ENCODE measurements at regions not wholly inside any gene's neighbourhood (a gene's known extent, or its start where the extent isn't known, plus 50 kb on each side); places are given as distances from the start of the nearest gene placed in this dataset.

DNA sequence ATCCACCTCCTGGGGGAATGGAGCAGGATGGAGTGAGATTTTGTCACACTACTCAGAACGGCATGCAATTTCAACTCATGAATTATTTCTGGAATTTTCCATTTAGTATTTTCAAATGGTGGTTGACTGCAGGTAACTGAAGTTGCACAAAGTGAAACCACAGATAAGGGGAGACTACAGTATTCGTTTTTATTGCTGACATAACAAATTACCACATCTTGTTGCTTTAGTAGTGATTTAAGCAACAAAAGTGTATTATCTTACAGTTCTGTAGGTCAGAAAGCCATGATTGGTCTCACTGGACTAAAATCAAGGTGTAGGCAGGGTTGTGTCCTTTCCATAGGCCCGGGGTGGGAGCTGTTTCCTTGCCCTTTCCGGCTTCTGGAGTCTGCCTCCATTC lies 133.4 kb upstream of the B3GAT2 start:
- Mint-ChIP-seq H3K4me1 (no peaks in the 10 kb centered on the region), H3K27ac (no peak overlapping the region), H3K4me3 (no peak overlapping the region), H3K36me3 (ENCODE audit: insufficient read depth in 1 of 3, low read depth in 3 of 3) (no peaks in the 10 kb centered on the region), H3K27me3 (ENCODE audit: low read depth) (no peaks in the 10 kb centered on the region), H3K9me3 (peaks cover 0 to 4% of the 10 kb centered on the region in 2 experiments; a peak in 3 of 5 replicates)
- Histone ChIP-seq H2BK20ac (ENCODE audit: low read depth, low read length, poor library complexity, severe bottlenecking) (no peak overlapping the region), H3K18ac (ENCODE audit: insufficient read length, low read depth, low read length) (no peak overlapping the region), H3K9ac (ENCODE audit: extremely low read depth, insufficient read length, low read length) (no peak overlapping the region), H4K91ac (ENCODE audit: insufficient read length, low read depth, low read length) (no peak overlapping the region), H3K79me2 (ENCODE audit: insufficient read depth, low read length) (no peaks in the 10 kb centered on the region), H3K23ac (ENCODE audit: insufficient read length, low read depth, low read length) (no peak overlapping the region), H2BK15ac (ENCODE audit: low read depth, low read length) (no peak overlapping the region), H4K5ac (ENCODE audit: insufficient read length, low read depth, low read length) (no peak overlapping the region), H3K27me3 (ENCODE audit: insufficient read depth, low read length) (no peaks in the 10 kb centered on the region), H3K9me3 (ENCODE audit: control insufficient read depth, low read depth, low read length) (no peaks in the 10 kb centered on the region), H2BK120ac (ENCODE audit: low read depth, low read length, poor library complexity, severe bottlenecking) (no peak overlapping the region), H4K8ac (replicated peaks; ENCODE audit: insufficient read length, low read depth, low read length) (no peak overlapping the region), H3T11ph (ENCODE audit: low read length) (no peak overlapping the region), H3K4me2 (ENCODE audit: insufficient read depth, insufficient read length, low read length) (no peak overlapping the region), H3K79me1 (ENCODE audit: insufficient read depth, low read depth, low read length, poor library complexity, severe bottlenecking) (no peaks in the 10 kb centered on the region), H2AK5ac (ENCODE audit: insufficient read length, low read length) (no peak overlapping the region), H3K4ac (ENCODE audit: low read depth, low read length) (no peak overlapping the region), H2BK12ac (ENCODE audit: insufficient read length, low read depth, low read length) (no peak overlapping the region), H3K14ac (ENCODE audit: insufficient read depth, low read length) (no peak overlapping the region), H3K23me2 (ENCODE audit: insufficient read length, low read depth, low read length, poor library complexity, severe bottlenecking) (no peaks in the 10 kb centered on the region), H3K27ac (ENCODE audit: insufficient read length, low read depth, low read length) (no peak overlapping the region), H2BK5ac (ENCODE audit: insufficient read length, low read length) (no peak overlapping the region), H4K20me1 (ENCODE audit: control insufficient read depth, insufficient read depth, insufficient read length) (no peaks in the 10 kb centered on the region), H3K4me1 (ENCODE audit: insufficient read depth, low read length) (no peaks in the 10 kb centered on the region), H3K56ac (ENCODE audit: insufficient read length, low read depth, low read length) (no peak overlapping the region), H2AFZ (ENCODE audit: low read length) (no peak overlapping the region)
- no peak for DNase-seq
- TF ChIP-seq, protein P1, sequence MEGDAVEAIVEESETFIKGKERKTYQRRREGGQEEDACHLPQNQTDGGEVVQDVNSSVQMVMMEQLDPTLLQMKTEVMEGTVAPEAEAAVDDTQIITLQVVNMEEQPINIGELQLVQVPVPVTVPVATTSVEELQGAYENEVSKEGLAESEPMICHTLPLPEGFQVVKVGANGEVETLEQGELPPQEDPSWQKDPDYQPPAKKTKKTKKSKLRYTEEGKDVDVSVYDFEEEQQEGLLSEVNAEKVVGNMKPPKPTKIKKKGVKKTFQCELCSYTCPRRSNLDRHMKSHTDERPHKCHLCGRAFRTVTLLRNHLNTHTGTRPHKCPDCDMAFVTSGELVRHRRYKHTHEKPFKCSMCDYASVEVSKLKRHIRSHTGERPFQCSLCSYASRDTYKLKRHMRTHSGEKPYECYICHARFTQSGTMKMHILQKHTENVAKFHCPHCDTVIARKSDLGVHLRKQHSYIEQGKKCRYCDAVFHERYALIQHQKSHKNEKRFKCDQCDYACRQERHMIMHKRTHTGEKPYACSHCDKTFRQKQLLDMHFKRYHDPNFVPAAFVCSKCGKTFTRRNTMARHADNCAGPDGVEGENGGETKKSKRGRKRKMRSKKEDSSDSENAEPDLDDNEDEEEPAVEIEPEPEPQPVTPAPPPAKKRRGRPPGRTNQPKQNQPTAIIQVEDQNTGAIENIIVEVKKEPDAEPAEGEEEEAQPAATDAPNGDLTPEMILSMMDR (conservative IDR thresholded peaks at IDR 0.05) = no peak
- no CpG with 5 or more reads among the region's 4 CpGs for WGBS (ENCODE audit: extremely low coverage, insufficient read length, low lambda C conversion rate)
